GM23248 (cell line): ENCODE measurements at regions not wholly inside any gene's neighbourhood (a gene's known extent, or its start where the extent isn't known, plus 50 kb on each side); places are given as distances from the start of the nearest gene placed in this dataset.

Experiments
- DNase-seq: peaks from one replicate; pipeline ENCODE4 v3.0.0-alpha.2; 2015
- H2AFZ ChIP-seq: fragments of 200-600 bp; sonication (generic); 2 replicates; pipeline ENCODE4 v1.6.1; 2016; ENCODE audit warnings: antibody characterized with exemption
- H3F3A ChIP-seq: fragments of 200-600 bp; sonication (generic); 2 replicates; pipeline ENCODE4 v1.6.1; 2016; ENCODE audit warnings: mild to moderate bottlenecking, antibody characterized with exemption, mixed run types; ENCODE audit not compliant: insufficient read depth
- H3K27ac ChIP-seq: fragments of 200-600 bp; sonication (generic); 2 replicates; pipeline ENCODE4 v1.5.1; 2016; ENCODE audit warnings: mild to moderate bottlenecking
- H3K27me3 ChIP-seq: fragments of 200-600 bp; sonication (generic); replicated peaks from 2 replicates; pipeline ENCODE4 v1.6.1; 2016; ENCODE audit warnings: mild to moderate bottlenecking; ENCODE audit not compliant: insufficient read depth
- H3K36me3 ChIP-seq: fragments of 200-600 bp; sonication (generic); 2 replicates; pipeline ENCODE4 v1.6.1; 2016; ENCODE audit warnings: low read depth, mild to moderate bottlenecking
- H3K4me1 ChIP-seq: fragments of 200-600 bp; sonication (generic); 2 replicates; pipeline ENCODE4 v1.6.1; 2016; ENCODE audit warnings: mild to moderate bottlenecking; ENCODE audit not compliant: insufficient read depth
- H3K4me2 ChIP-seq: fragments of 200-600 bp; sonication (generic); one replicate; pipeline ENCODE4 v1.6.1; 2016; ENCODE audit warnings: mild to moderate bottlenecking; ENCODE audit not compliant: unreplicated experiment
- H3K4me3 ChIP-seq: fragments of 200-600 bp; sonication (generic); 2 replicates; pipeline ENCODE4 v1.5.1; 2016; ENCODE audit warnings: mild to moderate bottlenecking
- H3K79me2 ChIP-seq: fragments of 200-600 bp; sonication (generic); 2 replicates; pipeline ENCODE4 v1.6.1; 2016; ENCODE audit warnings: mild to moderate bottlenecking; ENCODE audit not compliant: insufficient read depth
- H3K9ac ChIP-seq: fragments of 200-600 bp; sonication (generic); 2 replicates; pipeline ENCODE4 v1.6.1; 2016; ENCODE audit warnings: mild to moderate bottlenecking
- H3K9me2 ChIP-seq: fragments of 200-600 bp; sonication (generic); 2 replicates; pipeline ENCODE4 v1.6.1; 2016; ENCODE audit warnings: mixed run types, mild to moderate bottlenecking, moderate library complexity; ENCODE audit not compliant: insufficient read depth
- H3K9me3 ChIP-seq: fragments of 200-600 bp; sonication (generic); one replicate; pipeline ENCODE4 v1.6.1; 2017; ENCODE audit warnings: low read depth
- H4K20me1 ChIP-seq: fragments of 200-600 bp; sonication (generic); 2 replicates; pipeline ENCODE4 v1.6.0; 2016; ENCODE audit not compliant: insufficient read depth
- EZH2 ChIP-seq: fragments of 200-600 bp; sonication (generic); IDR thresholded peaks from 2 replicates; pipeline ENCODE4 v1.6.1; 2018; ENCODE audit warnings: antibody characterized with exemption, mild to moderate bottlenecking; ENCODE audit not compliant: insufficient read depth, poor library complexity, severe bottlenecking
- EZH2phosphoT487 ChIP-seq: fragments of 200-600 bp; sonication (generic); IDR thresholded peaks from 2 replicates; pipeline ENCODE4 v1.6.1; 2018; ENCODE audit warnings: antibody characterized with exemption, moderate library complexity, mild to moderate bottlenecking, low read depth; ENCODE audit not compliant: insufficient read depth
- WGBS, 2 experiments: methylation state at CpG; one replicate each; pipeline ENCODE4 v1.1.6; 2015 to 2017; ENCODE audit warnings: low lambda C conversion rate in 2 of 2, low coverage in 1 of 2; ENCODE audit errors: missing lambda C conversion rate in 2 of 2; 5-methylcytosine and 5-hydroxymethylcytosine counted together
- in situ Hi-C: fragments of 300-500 bp; cut with MboI; formaldehyde crosslinking; loops from 2 replicates; pipeline ENCODE4 v1.15.0; 2020

- 21 to 25% methylated on average over 9 of the region's 9 CpGs for WGBS, 2 experiments
- Histone ChIP-seq H3K4me3 (no peak overlapping the region), H3K27ac (no peak overlapping the region), H3K9me3 (no peaks in the 10 kb centered on the region), H3K4me2 (no peak overlapping the region), H3K27me3 (no peaks in the 10 kb centered on the region), H3K36me3 (no peaks in the 10 kb centered on the region), H3K4me1 (no peaks in the 10 kb centered on the region), H3K79me2 (no peaks in the 10 kb centered on the region), H3F3A (no peaks in the 10 kb centered on the region), H4K20me1 (no peaks in the 10 kb centered on the region), H3K9me2 (no peaks in the 10 kb centered on the region), H3K9ac (no peak overlapping the region), H2AFZ (no peak overlapping the region)
- DNase-seq, result no peak
- in situ Hi-C loops, result no loop called here
- no peak for TF ChIP-seq EZH2
- TF ChIP-seq EZH2phosphoT487, result no peak
Measured at GRCh38 chr6:86010915-86011786, 368.5 kb upstream of the SYNCRIP start.

- Histone ChIP-seq H3K27me3 (no peaks in the 10 kb centered on the region), H3K4me1 (no peaks in the 10 kb centered on the region), H2AFZ (no peak overlapping the region), H3K9me3 (no peaks in the 10 kb centered on the region), H3K27ac (no peak overlapping the region), H3K36me3 (no peaks in the 10 kb centered on the region), H3K4me2 (no peak overlapping the region), H3K79me2 (no peaks in the 10 kb centered on the region), H4K20me1 (no peaks in the 10 kb centered on the region), H3K9ac (no peak overlapping the region), H3K4me3 (no peak overlapping the region), H3F3A (no peaks in the 10 kb centered on the region), H3K9me2 (no peaks in the 10 kb centered on the region)
- WGBS, 2 experiments, result 8 to 14% methylated on average over 1 of the region's 1 CpG
- DNase-seq, result no peak
- TF ChIP-seq EZH2 (no peak), EZH2phosphoT487 (no peak)
- in situ Hi-C loops, result no loop called here
Measured at GRCh38 chr6:85997206-85997605, 354.5 kb upstream of the SYNCRIP start.

DNA sequence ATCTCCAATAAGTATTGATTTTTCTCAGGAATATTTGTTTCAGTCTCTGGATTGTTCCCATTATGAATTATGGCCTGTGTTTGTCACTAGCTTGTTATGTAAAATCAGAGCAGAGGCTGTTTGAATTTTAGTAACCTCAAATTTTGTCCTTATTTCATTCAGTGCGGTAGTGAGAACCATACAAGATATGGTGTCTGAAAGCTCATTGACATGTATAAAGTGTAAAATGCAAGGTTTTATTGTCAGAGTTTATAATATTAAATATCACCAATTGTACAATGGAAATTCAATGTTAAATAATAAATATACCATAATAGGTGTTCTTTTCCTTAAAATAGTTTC is 353.3 kb upstream of the SYNCRIP start:
- Histone ChIP-seq H3K4me2 (no peak overlapping the region), H3K27me3 (no peaks in the 10 kb centered on the region)
- in situ Hi-C loops, result no loop called here

GRCh38 chr6:85995339-85996033 is 352.8 kb upstream of the SYNCRIP start:
- TF ChIP-seq EZH2 (no peak), EZH2phosphoT487 (no peak)
- H3K79me2 ChIP-seq, result no peaks in the 10 kb centered on the region
- 20 to 34% methylated on average over 2 of the region's 2 CpGs for WGBS, 2 experiments
- DNase-seq, result no peak
- no peaks in the 10 kb centered on the region for H3K9me2 ChIP-seq
- no peaks in the 10 kb centered on the region for H3F3A ChIP-seq
- H3K4me3 ChIP-seq, result no peak overlapping the region
- H3K4me1 ChIP-seq, result no peaks in the 10 kb centered on the region
- in situ Hi-C loops, result no loop called here
- no peak overlapping the region for H3K9ac ChIP-seq
- no peaks in the 10 kb centered on the region for H3K36me3 ChIP-seq
- no peak overlapping the region for H3K4me2 ChIP-seq
- H3K9me3 ChIP-seq, result no peaks in the 10 kb centered on the region
- H3K27me3 ChIP-seq, result no peaks in the 10 kb centered on the region
- no peak overlapping the region for H2AFZ ChIP-seq
- H3K27ac ChIP-seq, result no peak overlapping the region
- H4K20me1 ChIP-seq, result no peaks in the 10 kb centered on the region

More for the DNA sequence above, 353.3 kb upstream of the SYNCRIP start:
- Histone ChIP-seq H3K9me2 (no peaks in the 10 kb centered on the region), H3K4me3 (no peak overlapping the region), H4K20me1 (no peaks in the 10 kb centered on the region), H3K4me1 (no peaks in the 10 kb centered on the region), H3K9ac (no peak overlapping the region), H3K27ac (no peak overlapping the region), H3F3A (no peaks in the 10 kb centered on the region), H3K79me2 (no peaks in the 10 kb centered on the region), H3K9me3 (no peaks in the 10 kb centered on the region), H3K36me3 (no peaks in the 10 kb centered on the region), H2AFZ (no peak overlapping the region)
- no peak for DNase-seq
- TF ChIP-seq EZH2phosphoT487, result no peak
- no peak for TF ChIP-seq EZH2
- WGBS, 2 experiments, result 75 to 87% methylated on average over 1 of the region's 1 CpG
